ENCODE measurements at regions not wholly inside any gene's neighbourhood (a gene's known extent, or its start where the extent isn't known, plus 50 kb on each side); places are given as distances from the start of the nearest gene placed in this dataset.

- Histone ChIP-seq H3K4me1 (no peaks in the 10 kb centered on the region), H3K9me3 (peaks cover 0 to 5% (median 0%) of the 10 kb centered on the region in 12 donors), H3K27me3 (no peaks in the 10 kb centered on the region), H3K27ac (no peak overlapping the region), H3K36me3 (no peaks in the 10 kb centered on the region), H3K4me3 (no peak overlapping the region)
- ATAC-seq (no peak), DNase-seq (no peak)
- TF ChIP-seq, protein P1, sequence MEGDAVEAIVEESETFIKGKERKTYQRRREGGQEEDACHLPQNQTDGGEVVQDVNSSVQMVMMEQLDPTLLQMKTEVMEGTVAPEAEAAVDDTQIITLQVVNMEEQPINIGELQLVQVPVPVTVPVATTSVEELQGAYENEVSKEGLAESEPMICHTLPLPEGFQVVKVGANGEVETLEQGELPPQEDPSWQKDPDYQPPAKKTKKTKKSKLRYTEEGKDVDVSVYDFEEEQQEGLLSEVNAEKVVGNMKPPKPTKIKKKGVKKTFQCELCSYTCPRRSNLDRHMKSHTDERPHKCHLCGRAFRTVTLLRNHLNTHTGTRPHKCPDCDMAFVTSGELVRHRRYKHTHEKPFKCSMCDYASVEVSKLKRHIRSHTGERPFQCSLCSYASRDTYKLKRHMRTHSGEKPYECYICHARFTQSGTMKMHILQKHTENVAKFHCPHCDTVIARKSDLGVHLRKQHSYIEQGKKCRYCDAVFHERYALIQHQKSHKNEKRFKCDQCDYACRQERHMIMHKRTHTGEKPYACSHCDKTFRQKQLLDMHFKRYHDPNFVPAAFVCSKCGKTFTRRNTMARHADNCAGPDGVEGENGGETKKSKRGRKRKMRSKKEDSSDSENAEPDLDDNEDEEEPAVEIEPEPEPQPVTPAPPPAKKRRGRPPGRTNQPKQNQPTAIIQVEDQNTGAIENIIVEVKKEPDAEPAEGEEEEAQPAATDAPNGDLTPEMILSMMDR (IDR thresholded peaks at IDR 0.05), result no peak
- no peak for TF ChIP-seq POLR2A (IDR thresholded peaks at IDR 0.05)
- intact Hi-C loops (cut with DNase I), result no loop called here
- WGBS, 4 donors, result 60 to 75% (median 64%) methylated on average over 4 of the region's 4 CpGs
These were observed 153.3 kb upstream of the SLC44A1 start for GRCh38 chr9:105091004-105091640.

GRCh38 chr9:105093685-105094084 is 150.8 kb upstream of the SLC44A1 start:
- WGBS, 4 donors, result 73 to 90% (median 82%) methylated on average over 1 of the region's 1 CpG
- ATAC-seq, result no peak
- no peak for DNase-seq
- no peak overlapping the region for H3K4me3 ChIP-seq
- no peak for TF ChIP-seq POLR2A (IDR thresholded peaks at IDR 0.05)
- TF ChIP-seq, protein P1 (IDR thresholded peaks at IDR 0.05), result no peak
- intact Hi-C loops (cut with DNase I), result no loop called here
- peaks cover 0 to 2% (median 0%) of the 10 kb centered on the region in 12 donors for H3K9me3 ChIP-seq
- H3K27me3 ChIP-seq, result no peaks in the 10 kb centered on the region
- H3K4me1 ChIP-seq, result no peaks in the 10 kb centered on the region
- no peak overlapping the region for H3K27ac ChIP-seq
- H3K36me3 ChIP-seq, result no peaks in the 10 kb centered on the region

GRCh38 chr9:105098370-105098769 is 146.1 kb upstream of the SLC44A1 start:
- H3K27ac ChIP-seq, result no peak overlapping the region
- no peaks in the 10 kb centered on the region for H3K36me3 ChIP-seq
- H3K9me3 ChIP-seq, result no peaks in the 10 kb centered on the region
- H3K27me3 ChIP-seq, result no peaks in the 10 kb centered on the region
- ATAC-seq (no peak), DNase-seq (no peak)
- intact Hi-C loops (cut with DNase I), result no loop called here
- 35 to 78% (median 61%) methylated on average over 2 of the region's 2 CpGs for WGBS, 4 donors
- no peaks in the 10 kb centered on the region for H3K4me1 ChIP-seq
- H3K4me3 ChIP-seq, result no peak overlapping the region
- TF ChIP-seq, protein P1 (IDR thresholded peaks at IDR 0.05), result no peak
- TF ChIP-seq POLR2A (IDR thresholded peaks at IDR 0.05), result no peak

DNA sequence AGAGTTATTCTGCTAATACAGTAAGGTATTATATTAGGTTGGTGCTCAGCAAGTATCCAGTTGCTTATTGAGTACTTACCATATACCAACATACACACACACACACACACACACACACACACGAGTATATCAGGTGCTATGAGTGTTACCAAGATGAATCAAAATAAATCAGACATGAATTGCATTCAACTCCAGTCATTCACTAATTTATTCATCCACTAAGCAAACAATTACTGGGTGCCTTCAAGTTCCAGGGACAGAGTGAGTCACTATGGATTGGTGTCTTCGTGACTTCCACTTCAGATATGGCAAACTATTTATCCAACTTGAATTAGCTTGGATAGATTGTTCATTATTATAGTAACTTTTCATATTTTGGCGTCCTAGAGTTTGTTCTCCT is 140.7 kb upstream of the SLC44A1 start:
- 70 to 89% (median 77%) methylated on average over 3 of the region's 3 CpGs for WGBS, 4 donors

More for the DNA sequence above, 140.7 kb upstream of the SLC44A1 start:
- Histone ChIP-seq H3K27me3 (no peaks in the 10 kb centered on the region), H3K9me3 (no peaks in the 10 kb centered on the region), H3K36me3 (no peaks in the 10 kb centered on the region), H3K4me3 (no peak overlapping the region), H3K4me1 (no peaks in the 10 kb centered on the region), H3K27ac (no peak overlapping the region)
- TF ChIP-seq, protein P1 (IDR thresholded peaks at IDR 0.05), result no peak
- no peak for TF ChIP-seq POLR2A (IDR thresholded peaks at IDR 0.05)
- ATAC-seq, result no peak
- intact Hi-C loops (cut with DNase I), result no loop called here
- no peak for DNase-seq

Data from heart left ventricle (tissue), 16 donors.